Colonic mucosa (tissue), 4 donors: ENCODE measurements at regions not wholly inside any gene's neighbourhood (a gene's known extent, or its start where the extent isn't known, plus 50 kb on each side); places are given as distances from the start of the nearest gene placed in this dataset.
A peak's percentile ranks its signal among the peaks of the same experiment; 100 is the strongest.

Source experiments
- DNase-seq: peaks from one replicate; pipeline ENCODE4 v3.0.0-alpha.2; 2020
- H3K27ac ChIP-seq: fragments of 200-600 bp; one replicate; pipeline ENCODE4 v1.8.0; 2021
- H3K27me3 ChIP-seq: fragments of 200-600 bp; one replicate; pipeline ENCODE4 v1.8.0; 2021
- H3K36me3 ChIP-seq: fragments of 200-600 bp; one replicate; pipeline ENCODE4 v1.8.0; 2021
- H3K4me1 ChIP-seq: fragments of 200-600 bp; one replicate; pipeline ENCODE4 v1.8.0; 2021; ENCODE audit warnings: mild to moderate bottlenecking
- H3K4me3 ChIP-seq: fragments of 200-600 bp; one replicate; pipeline ENCODE4 v1.8.0; 2021
- H3K9ac ChIP-seq, 2 donors: one replicate each; pipeline ENCODE4 v1.7.0; 2013; ENCODE audit warnings: control low read depth in 2 of 2, low read depth in 2 of 2, low read length in 2 of 2
- H3K9me3 ChIP-seq: fragments of 200-600 bp; one replicate; pipeline ENCODE4 v1.8.0; 2021
- intact Hi-C: fragments of 100-400 bp; cut with DNase I; formaldehyde crosslinking; loops from one replicate; pipeline ENCODE4 v1.14.1; 2022
- TF ChIP-seq, protein P1 (sequence below): fragments of 200-600 bp; IDR thresholded peaks from one replicate; pipeline ENCODE4 v1.8.0; 2022; ENCODE audit warnings: antibody characterized with exemption, mild to moderate bottlenecking
- donor health status: healthy.
- donor health status: DM: no; HTN: no; CAD: no.
- donor health status: DM: no; HTN: no; CAD: no.

DNA sequence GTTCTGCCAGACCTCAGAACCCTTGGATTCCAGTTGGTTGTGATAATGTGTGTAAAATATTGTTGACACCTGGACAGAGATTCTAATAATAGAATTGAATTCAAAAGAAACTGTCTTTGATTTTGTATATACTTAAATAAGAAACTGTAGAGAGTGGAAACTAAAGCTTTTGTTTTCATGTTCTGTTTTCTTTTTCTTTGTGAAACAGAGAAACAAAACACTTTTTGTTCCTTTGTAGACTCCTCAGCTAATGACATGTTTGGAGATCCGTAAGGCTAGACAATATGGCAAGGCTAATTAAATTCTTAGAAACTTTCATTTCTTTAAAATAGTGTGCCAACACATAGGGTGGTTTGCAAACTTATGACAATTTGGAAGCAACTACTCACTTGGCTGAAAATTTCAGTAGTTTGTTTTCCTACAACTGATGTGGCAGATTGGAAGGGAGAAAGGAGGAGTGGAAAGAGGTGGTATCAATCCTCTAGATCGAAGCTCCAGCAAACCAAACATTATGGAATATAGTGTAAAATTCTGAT lies 90.9 kb upstream of the FAT1 start:
- Histone ChIP-seq H3K27me3 (no peaks in the 10 kb centered on the region), H3K9ac (no peak overlapping the region), H3K4me1 (no peaks in the 10 kb centered on the region), H3K36me3 (no peaks in the 10 kb centered on the region), H3K9me3 (no peaks in the 10 kb centered on the region), H3K27ac (no peak overlapping the region), H3K4me3 (no peak overlapping the region)
- TF ChIP-seq, protein P1, sequence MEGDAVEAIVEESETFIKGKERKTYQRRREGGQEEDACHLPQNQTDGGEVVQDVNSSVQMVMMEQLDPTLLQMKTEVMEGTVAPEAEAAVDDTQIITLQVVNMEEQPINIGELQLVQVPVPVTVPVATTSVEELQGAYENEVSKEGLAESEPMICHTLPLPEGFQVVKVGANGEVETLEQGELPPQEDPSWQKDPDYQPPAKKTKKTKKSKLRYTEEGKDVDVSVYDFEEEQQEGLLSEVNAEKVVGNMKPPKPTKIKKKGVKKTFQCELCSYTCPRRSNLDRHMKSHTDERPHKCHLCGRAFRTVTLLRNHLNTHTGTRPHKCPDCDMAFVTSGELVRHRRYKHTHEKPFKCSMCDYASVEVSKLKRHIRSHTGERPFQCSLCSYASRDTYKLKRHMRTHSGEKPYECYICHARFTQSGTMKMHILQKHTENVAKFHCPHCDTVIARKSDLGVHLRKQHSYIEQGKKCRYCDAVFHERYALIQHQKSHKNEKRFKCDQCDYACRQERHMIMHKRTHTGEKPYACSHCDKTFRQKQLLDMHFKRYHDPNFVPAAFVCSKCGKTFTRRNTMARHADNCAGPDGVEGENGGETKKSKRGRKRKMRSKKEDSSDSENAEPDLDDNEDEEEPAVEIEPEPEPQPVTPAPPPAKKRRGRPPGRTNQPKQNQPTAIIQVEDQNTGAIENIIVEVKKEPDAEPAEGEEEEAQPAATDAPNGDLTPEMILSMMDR, result no peak
- no peak for DNase-seq
- intact Hi-C loops, result no loop called here

GRCh38 chr4:186819342-186820086 lies 95.9 kb upstream of the FAT1 start:
- TF ChIP-seq, protein P1, result no peak
- intact Hi-C loops, result no loop called here
- H3K4me3 ChIP-seq, result no peak overlapping the region
- H3K9ac ChIP-seq, result no peak overlapping the region
- no peaks in the 10 kb centered on the region for H3K36me3 ChIP-seq
- H3K9me3 ChIP-seq, result no peaks in the 10 kb centered on the region
- H3K27ac ChIP-seq, result peak overlapping the region; percentile 44
- H3K27me3 ChIP-seq, result no peaks in the 10 kb centered on the region
- H3K4me1 ChIP-seq, result peaks cover 4% of the 10 kb centered on the region
- DNase-seq, result no peak

GRCh38 chr4:186820391-186820891 lies 96.8 kb upstream of the FAT1 start:
- intact Hi-C loops, result no loop called here

DNA sequence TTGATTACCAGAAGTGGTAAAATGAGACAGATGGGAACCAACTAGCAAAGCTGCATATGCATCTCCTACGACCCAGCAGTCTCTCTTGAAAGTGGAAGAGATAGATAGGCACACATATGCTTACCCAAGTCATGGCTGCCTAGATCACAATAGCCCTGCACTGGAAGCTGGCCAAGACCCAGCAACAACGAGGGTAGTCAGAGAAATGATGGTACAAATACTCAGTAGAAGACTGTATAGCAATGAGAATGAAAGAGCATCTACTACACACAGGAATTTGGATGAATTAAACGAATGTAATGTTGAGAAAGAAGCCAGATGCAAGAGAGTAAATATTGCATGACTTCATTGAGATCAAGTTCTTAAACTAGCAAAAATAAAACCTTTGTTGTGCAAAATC lies 100.3 kb upstream of the FAT1 start:
- Histone ChIP-seq H3K27me3 (no peaks in the 10 kb centered on the region), H3K9ac (no peak overlapping the region), H3K27ac (no peak overlapping the region), H3K4me1 (peaks cover 4% of the 10 kb centered on the region), H3K36me3 (no peaks in the 10 kb centered on the region), H3K9me3 (no peaks in the 10 kb centered on the region), H3K4me3 (no peak overlapping the region)
- intact Hi-C loops, result no loop called here
- TF ChIP-seq, protein P1, result no peak
- DNase-seq, result no peak

More at GRCh38 chr4:186820391-186820891, 96.8 kb upstream of the FAT1 start:
- no peak overlapping the region for H3K9ac ChIP-seq
- no peaks in the 10 kb centered on the region for H3K36me3 ChIP-seq
- TF ChIP-seq, protein P1, result no peak
- peak overlapping the region; percentile 44 for H3K27ac ChIP-seq
- H3K4me3 ChIP-seq, result no peak overlapping the region
- H3K4me1 ChIP-seq, result peaks cover 4% of the 10 kb centered on the region
- H3K27me3 ChIP-seq, result no peaks in the 10 kb centered on the region
- DNase-seq, result peak; percentile 80
- H3K9me3 ChIP-seq, result no peaks in the 10 kb centered on the region

DNA sequence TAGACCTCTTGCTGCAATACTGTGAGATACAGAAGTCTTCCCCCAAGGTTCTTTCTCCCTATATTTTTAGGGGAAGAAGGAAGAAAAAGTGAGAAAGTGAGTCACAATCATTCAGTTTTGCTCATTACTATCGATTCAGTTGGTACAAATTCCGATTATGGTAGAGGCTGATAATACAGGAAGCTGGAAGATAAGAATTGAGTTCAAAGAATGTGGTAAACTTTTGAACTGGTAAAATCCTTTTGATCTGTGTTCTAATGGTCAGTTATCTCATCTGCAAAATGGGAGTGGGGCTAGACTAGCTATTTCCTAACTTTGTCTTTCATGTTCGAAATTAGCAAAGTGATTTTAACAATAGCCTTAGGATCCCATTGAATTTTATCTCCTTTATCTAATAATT lies 101.4 kb upstream of the FAT1 start:
- no peak overlapping the region for H3K27ac ChIP-seq
- no peak for DNase-seq
- no peaks in the 10 kb centered on the region for H3K27me3 ChIP-seq
- H3K9me3 ChIP-seq, result no peaks in the 10 kb centered on the region
- H3K4me3 ChIP-seq, result no peak overlapping the region
- H3K4me1 ChIP-seq, result peaks cover 2% of the 10 kb centered on the region
- intact Hi-C loops, result no loop called here
- no peak overlapping the region for H3K9ac ChIP-seq
- no peaks in the 10 kb centered on the region for H3K36me3 ChIP-seq
- TF ChIP-seq, protein P1, result no peak
